Lung microvascular endothelial cell (primary cell): ENCODE measurements at regions not wholly inside any gene's neighbourhood (a gene's known extent, or its start where the extent isn't known, plus 50 kb on each side); places are given as distances from the start of the nearest gene placed in this dataset.

Source experiments
- DNase-seq, 2 donors: peaks; one replicate each; pipeline versions ENCODE4 v3.0.0 to v3.0.0-alpha.2; 2010; ENCODE audit warnings: low read depth in 2 of 2

DNA sequence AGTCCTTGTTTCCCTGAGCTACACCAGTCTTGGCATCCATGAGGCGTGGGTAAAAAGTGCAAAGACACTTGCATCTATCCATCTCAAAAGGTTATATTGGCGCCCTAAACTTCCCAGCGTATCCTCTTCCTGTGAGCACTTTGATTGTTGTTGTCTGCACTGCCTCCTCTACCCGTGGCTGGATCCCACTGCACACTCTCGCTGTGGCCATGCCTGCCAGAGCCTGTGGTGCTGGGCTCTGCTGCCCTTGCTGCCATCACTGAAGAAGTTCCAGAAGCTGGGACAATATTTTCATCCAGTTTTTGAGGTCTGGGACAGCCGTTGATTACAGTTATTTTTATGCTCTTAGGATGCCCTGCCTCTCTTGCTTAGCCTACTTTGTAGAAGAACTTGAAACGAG, 85.3 kb upstream of the PCGF5 start:
- DNase-seq = no peak

DNA sequence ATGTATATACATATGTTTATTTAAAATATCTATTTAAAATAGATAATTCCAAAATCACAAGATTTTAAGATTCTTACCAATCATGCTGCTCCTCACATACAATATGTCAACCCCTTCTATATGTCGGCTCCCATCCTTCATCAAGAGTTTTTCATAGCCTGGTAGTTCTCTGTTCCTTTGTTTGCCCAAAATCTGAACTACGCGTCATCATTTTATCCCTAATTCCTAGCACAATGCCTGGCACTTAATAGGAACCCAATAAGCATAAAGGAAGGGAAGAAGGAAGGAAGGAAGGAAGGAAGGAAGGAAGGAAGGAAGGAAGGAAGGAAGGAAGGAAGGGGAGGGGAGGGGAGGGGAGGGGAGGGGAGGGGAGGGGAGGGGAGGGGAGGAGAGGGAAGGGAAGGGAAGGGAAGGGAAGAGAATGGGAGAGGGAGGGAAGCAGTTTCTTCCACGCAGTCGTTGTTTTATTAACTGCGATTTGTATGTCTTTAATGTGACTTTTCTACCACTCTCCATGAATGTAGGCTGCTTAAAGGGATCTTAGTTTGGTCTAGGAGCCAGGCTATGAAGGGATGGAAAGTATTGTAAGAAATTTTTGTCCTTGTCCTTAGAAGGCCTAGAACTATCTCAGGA, 83.3 kb upstream of the PCGF5 start:
- no peak for DNase-seq

DNA sequence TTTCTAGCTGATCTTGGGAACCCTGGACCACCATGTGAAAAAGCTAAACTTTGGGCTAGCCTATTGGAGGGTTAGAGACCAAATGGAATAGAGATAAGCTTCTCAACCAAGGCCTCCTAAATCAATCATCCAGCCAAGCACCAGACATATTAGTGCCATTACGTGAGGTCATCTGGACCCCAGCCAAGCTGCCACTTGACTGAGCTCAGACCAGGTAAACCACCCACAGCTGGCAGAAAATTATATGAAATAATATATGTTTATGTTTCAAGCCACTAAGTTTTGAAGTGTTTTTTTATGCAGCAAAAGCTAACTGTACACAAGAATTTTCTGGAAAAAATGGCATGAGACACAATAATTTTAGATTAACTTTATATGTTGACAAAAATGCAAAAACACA, 82.6 kb upstream of the PCGF5 start:
- DNase-seq = no peak

DNA sequence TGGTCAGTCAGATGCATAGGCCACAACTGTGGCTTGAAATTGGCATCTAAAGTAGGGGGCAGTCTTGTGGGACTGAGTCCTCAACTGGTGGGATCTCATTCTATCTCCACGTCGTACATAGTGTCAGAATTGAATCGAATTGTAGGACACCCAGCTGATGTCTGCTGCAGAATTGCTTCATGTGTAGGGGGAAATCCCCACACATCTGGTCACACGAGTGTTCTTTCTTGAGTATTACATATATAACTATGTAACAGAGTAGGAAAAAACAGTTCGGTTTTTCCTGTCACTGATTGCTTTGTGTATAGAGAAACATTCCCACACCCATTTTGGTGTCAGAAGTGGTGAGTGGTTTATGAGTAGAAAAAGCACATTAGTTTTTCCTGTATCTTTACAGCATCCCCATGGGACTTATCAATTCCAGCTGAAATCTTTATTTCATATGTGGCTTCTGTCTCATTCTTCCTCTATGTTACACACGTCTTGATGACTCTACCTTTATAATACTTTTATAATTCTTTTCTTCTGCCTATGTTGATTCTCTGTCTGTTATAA, 79.4 kb upstream of the PCGF5 start:
- DNase-seq = no peak

DNA sequence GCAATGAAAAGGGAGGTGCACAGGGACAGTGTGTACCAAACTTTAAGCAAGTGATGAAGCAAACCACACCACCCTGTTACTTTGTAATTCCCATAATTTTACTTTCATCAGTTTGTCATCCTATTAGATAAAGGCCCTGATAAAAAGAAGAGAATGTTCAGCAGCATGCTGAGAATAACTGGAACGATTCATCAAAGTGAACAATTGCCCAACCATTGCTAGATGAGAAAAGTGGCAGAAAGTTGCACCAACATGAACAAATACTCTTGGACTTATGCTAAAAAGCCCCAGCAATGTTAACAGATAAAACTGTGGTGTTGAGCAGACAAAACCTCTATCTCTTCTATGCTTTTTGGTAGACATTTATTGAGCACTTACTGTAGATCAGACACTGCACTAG, 75.5 kb upstream of the PCGF5 start:
- no peak for DNase-seq

DNA sequence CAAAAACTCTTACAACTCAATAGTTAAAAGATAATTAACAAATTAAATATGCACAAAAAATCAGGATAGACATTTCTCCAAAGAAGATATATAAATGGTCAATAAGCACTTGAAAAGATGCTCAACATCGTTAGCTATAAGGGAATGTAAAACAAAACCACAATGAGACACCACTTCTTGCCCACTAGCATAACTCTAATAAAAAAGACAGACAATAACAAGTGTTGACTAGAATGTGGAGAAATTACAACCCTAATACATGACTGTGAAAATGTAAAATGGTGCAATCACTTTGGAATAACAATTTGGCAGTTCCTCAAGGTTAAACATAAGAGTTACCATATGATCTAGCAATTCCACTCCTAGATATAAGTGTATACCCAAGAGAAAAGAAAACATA, 74.3 kb upstream of the PCGF5 start:
- no peak for DNase-seq

DNA sequence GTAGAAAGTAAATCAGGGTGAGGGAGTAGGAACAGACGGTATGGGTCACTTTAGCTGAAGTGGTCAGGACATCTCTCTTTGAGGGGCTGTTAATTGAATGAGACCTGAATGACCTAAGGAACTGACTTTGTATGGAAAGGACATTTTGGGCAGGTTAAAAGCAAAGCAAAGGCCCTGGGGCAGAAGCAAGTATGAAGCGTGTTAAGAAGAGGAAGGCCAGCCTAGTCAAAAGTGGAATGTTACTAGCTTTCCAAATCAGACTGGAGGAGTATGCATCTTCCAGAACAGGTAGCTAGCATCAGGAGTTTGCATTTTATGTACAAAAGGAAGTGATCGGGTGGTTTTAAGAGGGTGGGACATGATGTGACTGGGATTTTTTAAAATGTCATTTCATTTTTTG, 70.9 kb upstream of the PCGF5 start:
- no peak for DNase-seq

DNA sequence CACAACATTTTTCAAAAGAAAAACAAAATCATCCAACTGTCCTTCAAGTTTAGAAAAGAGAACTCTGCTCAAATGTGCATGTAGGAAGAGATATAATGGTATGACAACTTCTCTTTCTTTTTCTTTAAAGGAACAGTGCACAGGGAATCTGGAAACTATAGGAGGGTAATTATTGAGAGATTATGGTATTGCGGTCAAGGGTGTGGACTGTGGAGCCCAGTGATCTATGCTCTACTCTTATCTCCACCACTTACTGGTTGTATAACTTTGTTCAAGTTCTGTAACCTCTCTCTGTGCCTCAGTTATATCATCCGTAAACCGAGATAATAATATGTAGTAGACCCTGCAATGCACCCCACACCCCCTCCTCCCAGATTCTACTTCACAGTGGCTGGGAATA, 69.8 kb upstream of the PCGF5 start:
- no peak for DNase-seq

DNA sequence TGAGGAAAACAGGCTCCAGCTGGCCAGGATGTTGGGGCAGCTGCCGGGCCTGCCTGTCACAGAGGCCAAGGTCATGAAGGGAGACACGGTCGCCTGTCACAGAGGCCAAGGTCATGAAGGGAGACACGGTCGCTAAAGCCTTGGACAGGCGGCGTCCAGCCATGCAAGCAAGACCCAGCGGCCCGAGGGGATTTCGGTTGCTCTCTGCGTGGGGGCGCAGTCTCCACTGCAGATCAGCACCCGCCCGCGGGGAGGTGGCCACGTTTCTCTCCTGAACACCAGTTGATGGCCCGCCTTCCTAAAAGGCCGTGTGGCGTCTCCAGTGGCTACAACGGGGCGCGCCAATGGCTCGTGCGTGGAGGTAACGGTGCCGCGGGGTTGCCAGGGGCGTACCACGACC, 67.0 kb upstream of the PCGF5 start:
- no peak for DNase-seq

DNA sequence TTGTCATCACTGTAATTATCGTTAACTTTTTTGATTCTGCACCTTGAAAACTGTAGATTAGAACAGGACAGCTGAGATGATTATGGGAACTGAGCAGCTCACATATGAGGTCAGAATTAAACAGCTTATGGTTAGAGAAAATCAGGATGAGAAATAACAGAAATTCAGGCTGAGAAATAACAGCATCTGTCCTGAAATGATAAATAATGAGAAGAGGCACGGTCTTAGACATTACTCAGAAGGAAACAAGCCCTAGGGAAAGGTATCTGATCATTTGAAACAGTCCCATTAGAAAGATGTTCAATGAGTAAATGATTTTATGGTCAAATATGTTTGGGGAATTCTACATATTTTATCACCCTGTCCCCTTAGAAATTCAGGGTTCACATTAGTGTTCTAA, 65.6 kb upstream of the PCGF5 start:
- no peak for DNase-seq

DNA sequence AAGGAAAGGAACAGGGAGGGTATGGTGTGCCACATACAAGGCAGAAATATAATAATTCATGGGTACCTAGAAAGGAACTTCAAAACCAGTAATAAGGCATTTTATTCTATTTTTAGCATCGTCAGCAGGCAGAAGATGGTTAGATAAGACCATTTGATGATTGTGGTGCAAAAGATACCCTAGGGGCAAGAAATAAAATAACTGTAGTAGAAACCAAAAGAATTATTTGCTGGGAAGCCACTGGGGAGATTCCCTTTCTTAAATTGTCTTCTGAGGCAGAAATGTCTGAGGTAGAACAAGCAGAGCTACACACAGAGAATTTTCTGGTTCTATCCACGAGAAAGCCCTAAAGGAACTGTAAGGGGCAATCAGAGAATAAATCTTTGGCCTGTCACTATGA, 64.3 kb upstream of the PCGF5 start:
- no peak for DNase-seq

DNA sequence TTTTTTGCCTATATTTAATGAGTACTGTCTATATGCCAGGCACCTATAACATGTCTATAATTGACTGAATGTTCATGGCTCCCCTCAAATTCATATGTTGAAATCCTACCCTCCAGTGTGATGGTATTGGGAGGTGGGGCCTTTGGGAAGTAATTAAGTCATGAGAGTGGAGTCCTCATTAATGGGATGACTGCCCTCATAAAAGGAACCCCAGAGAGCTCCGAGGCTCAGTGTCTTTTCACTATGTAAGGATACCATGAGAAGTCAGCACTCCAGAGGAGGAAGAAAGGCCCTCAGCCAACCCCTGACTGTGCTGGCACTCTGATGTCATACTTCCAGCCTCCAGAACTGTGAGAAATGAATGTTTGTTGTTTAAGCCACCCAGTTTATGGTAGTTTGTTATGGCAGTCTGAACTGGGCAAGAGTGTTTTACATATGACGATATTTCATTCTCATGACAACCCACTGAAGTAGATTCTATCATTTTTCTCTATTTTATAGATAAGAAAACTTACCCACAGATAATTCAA, 61.1 kb upstream of the PCGF5 start:
- no peak for DNase-seq

DNA sequence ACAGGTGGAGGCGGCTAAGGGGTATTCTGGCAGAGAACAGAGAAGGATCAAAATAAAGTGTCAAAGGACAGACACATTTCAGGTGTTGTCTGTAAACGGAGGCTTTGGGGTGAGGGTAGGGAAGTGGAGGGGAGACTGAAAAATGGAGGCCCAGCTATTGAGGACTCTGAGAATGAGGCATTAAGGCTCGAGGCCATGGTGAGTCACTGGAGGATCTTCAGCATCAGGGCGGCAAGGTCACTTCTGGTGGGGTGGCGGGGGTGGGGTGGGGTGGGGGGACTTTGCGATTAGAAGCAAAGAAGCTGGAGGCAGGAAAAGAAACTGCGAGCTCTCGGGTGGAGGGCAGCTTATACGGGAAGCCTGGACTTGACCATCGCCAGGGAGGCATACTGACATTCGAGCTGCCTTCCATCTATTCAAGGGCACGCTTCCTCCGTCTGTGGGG, 58.4 kb upstream of the PCGF5 start:
- no peak for DNase-seq

DNA sequence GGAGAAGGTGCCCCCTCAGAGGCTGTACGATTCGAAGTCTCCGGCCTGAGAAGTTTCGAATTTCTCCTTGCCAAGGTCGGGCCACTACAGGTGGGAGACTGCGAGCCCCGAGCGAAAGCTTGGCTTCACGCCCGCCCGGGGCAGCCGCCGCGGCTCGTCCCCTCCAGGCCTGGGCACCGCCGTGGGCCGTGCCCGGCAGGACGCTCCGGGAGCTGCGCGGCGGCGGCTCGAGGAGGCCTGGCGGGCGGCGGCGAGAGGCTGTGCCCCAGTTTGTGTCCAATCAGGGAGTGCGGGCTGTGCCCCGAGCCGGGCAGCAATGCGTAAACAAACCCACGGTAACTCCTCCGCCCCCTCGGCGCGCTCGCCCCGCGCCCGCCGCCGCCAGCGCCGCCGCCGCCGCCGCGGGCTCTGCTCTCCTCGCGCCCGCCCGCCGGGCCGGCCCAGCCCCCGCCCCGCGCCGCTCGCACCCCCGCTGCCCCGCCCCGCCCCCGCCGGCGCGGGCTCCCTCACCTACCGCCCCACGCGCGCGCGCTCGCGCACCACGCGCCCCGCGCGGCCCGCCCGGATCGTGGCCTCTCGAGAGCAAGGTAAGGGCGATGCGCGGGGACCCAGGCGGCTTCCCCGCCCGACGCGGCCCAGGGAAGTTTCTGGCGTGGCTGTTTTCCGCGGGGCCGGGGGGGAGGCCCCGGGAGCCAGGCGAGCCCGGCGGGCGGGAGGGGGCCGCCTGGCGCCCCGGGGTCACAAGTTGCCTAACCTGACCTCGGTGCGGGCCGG, 57.8 kb upstream of the PCGF5 start:
- DNase-seq = peak; percentile 51 to 62

DNA sequence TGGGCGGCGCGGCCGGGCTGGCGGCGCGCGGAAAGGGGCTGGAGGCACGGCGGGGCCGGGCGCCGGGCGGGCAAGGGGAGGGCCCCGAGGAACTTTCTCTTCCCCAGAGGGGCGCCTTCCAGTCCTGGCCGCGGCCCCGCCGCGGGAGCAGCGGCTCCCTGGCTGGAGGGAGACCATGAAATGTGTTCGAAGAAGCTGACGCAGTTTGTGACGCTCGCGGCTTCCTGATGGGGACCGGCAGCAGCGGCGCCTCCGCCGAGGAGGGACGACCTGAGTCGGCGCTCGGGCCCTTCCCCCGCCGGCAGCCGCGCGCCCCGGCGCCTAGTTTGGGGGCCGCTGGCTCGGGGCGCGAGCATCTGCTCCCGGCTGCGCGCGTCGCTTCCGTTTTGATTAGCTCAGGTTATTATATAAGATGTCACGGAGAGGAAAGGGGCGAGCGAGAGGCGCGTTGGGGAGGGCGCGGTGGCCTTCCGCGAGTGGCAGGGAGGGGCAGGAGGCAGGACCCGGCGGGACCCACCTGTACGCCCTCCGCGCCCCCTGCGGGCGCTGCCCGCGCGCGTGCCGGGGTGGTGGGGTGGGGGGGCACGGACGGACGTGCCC, 57.1 kb upstream of the PCGF5 start:
- peak; percentile 39 to 62 for DNase-seq

DNA sequence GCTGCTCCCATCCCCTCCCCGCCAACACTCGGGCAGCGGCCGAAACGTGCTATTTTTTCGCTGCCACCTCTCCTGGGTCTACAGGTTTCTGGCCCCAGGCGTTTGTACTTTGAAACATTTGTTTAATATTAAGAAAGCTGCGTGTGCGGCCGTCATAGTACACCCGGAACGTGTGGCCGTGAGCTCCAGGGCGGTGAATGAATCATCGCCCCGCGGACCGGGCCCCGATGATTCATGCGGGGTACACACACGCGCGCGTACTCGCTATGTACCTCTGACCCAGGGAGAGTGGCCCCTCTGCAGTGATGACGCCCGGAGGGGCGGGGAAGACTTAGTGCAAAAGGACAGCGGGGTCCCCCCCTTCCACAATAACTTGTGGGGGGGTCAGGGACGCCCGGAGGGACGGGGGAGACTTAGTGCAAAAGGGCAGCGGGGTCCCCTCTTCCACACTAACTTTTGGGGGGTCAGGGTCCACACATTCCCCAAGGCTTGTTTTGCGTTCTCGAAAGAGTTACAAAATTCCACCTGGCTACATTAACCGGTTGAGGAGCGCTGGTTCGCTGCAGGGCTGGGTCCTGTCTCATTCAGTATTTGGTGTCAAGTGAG, 56.5 kb upstream of the PCGF5 start:
- DNase-seq = peak; percentile 56 to 79

DNA sequence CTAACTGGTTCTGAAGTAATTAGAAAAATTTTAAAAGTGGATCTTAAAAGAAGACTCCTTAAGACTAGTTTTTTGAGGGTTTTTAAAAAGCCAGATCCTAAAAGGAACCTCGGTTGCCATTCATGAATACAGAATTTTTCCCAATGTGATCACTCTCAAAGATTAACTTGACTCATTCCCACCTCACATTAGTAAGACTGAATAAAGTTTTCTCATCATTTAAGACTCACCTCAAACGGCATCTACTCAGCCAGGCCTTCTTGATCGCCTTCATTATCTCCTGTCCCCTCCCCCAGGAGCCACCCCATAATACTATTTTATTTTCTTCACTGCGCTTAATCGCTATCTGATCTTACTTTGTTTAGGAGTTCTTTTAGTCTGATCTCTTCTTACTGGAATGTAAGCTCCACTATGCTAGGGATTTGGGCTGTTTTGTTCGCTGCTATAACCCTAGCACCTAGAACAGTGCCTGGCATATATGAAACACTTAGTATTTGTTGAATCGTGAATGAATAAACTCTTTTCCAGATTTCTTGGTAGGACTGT, 55.9 kb upstream of the PCGF5 start:
- no peak for DNase-seq

DNA sequence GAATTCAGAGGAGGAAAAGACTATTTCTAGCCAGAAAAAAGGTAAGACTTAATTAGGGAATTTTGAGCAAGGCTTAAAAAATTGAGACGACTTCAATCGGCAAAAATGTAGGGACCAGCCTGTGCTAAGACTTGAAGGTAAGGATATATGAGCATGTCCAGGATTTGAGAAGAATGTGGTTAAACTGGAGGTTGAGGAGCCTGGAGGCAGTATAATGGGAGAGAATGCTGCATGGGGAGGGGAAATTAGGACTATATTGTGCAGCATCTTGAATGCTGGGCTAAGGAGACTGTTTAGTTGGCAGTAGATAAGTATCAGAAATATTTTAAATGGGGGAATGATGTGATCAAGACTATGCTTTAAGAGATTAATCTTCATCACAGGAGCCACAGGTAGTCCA, 53.1 kb upstream of the PCGF5 start:
- no peak for DNase-seq

DNA sequence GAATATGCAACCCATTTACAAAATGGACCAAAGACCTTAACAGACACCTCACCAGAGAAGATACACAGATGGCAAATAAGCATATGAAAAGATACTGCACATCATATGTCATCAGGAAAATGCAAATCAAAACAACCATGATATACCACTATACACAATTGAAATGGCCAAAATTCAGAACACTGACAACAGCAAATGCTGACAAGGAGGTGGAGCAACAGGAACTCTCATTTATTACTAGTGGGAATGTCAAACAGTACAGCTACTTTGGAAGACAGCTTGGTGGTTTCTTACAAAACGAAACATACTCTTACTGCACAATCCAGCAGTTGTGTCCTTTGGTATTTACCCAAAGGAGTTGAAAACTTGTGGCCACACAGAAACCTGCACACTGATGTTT, 50.0 kb upstream of the PCGF5 start:
- no peak for DNase-seq
